K562 (cell line): ENCODE measurements at regions not wholly inside any gene's neighbourhood (a gene's known extent, or its start where the extent isn't known, plus 50 kb on each side); places are given as distances from the start of the nearest gene placed in this dataset.

Source experiments
- ATAC-seq: fragments of 200-7000 bp; cut with Tn5 transposase; 3 replicates; pipeline ENCODE4 v1.9.1; 2020; ENCODE audit warnings: moderate library complexity
- BruUV-seq: library from RNA; stranded (reverse); fragments of 400-500 nt; replicated peaks from 2 replicates; lab custom pipeline; 2021; lab: Mats Ljungman, UMichigan
- CTCF ChIA-PET: fragments of 300-600 bp; formaldehyde crosslinking; extraction: SDS; loops from one replicate; lab custom pipeline; 2021; ENCODE audit warnings: low intra/inter-chr PET ratio; lab: Yijun Ruan, JAX
- POLR2A ChIA-PET: fragments of 300-600, 350-650 bp; sonication (Branson Sonifier 250); formaldehyde crosslinking; extraction: SDS; loops from one replicate; lab custom pipeline; 2021; ENCODE audit warnings: antibody characterized with exemption, inconsistent platforms; lab: Yijun Ruan, JAX
- DNase-seq, 4 experiments: peaks; one replicate each; pipeline versions ENCODE4 v3.0.0 to v3.0.0-alpha.2; 2011 to 2018; ENCODE audit warnings: low spot score in 3 of 4, mixed read lengths in 3 of 4; ENCODE audit errors: extremely low read depth in 1 of 4
- FAIRE-seq: peaks from 2 replicates; lab custom pipeline; 2011; peaks lifted over from hg19 to GRCh38; lab: Jason Lieb, UNC
- H2AFZ ChIP-seq: 2 replicates; pipeline ENCODE4 v1.6.0; 2011; ENCODE audit warnings: low read depth, low read length, control low read depth, inconsistent platforms
- H3K27ac ChIP-seq: fragments of 200-600 bp; 3 replicates; pipeline ENCODE4 v1.8.0; 2011; ENCODE audit warnings: low read depth, mild to moderate bottlenecking, control low read depth, inconsistent platforms, low read length, moderate library complexity, mixed read lengths; ENCODE audit errors: extremely low read depth
- H3K27me3 ChIP-seq, 2 experiments: fragments of 300-600 bp in 1 of 2; 2 replicates in 1 of 2; 3 replicates in 1 of 2; pipeline versions ENCODE4 v1.6.0 to v1.8.0; 2011; ENCODE audit warnings: inconsistent platforms in 2 of 2, low read length in 2 of 2, mild to moderate bottlenecking in 1 of 2, mixed read lengths in 1 of 2, moderate library complexity in 1 of 2; ENCODE audit not compliant: control insufficient read depth in 2 of 2, insufficient read depth in 2 of 2
- H3K36me3 ChIP-seq: fragments of 300-600 bp; 3 replicates; pipeline ENCODE4 v1.8.0; 2011; ENCODE audit warnings: mild to moderate bottlenecking, low read length, inconsistent platforms; ENCODE audit not compliant: control insufficient read depth, insufficient read depth
- H3K4me1 ChIP-seq, 2 experiments: fragments of 200-600 bp in 1 of 2; replicated peaks in 1 of 2; 2 replicates in 1 of 2; 3 replicates in 1 of 2; pipeline versions ENCODE4 v1.5.1 to v1.8.0; 2011; ENCODE audit warnings: inconsistent platforms in 2 of 2, low read length in 2 of 2, mild to moderate bottlenecking in 1 of 2, mixed read lengths in 1 of 2, moderate library complexity in 1 of 2; ENCODE audit not compliant: control insufficient read depth in 2 of 2, insufficient read depth in 2 of 2
- H3K4me2 ChIP-seq: 2 replicates; pipeline ENCODE4 v1.6.1; 2011; ENCODE audit warnings: low read length, control low read depth, inconsistent platforms, mixed read lengths; ENCODE audit not compliant: insufficient read depth
- H3K4me3 ChIP-seq: fragments of 200-600 bp; sonication (generic), shearing (Covaris generic); 2 replicates; pipeline ENCODE4 v1.5.1; 2016; ENCODE audit warnings: control low read depth, inconsistent platforms
- H3K79me2 ChIP-seq: fragments of 200-600 bp; 3 replicates; pipeline ENCODE4 v1.8.0; 2011; ENCODE audit warnings: low read length, inconsistent platforms; ENCODE audit not compliant: control insufficient read depth, insufficient read depth
- H3K9ac ChIP-seq, 2 experiments: 2 replicates each; pipeline versions ENCODE4 v1.6.0 to v1.6.1; 2011; ENCODE audit warnings: low read depth in 2 of 2, low read length in 2 of 2, control low read depth in 1 of 2, inconsistent platforms in 1 of 2, mild to moderate bottlenecking in 1 of 2, mixed read lengths in 1 of 2; ENCODE audit not compliant: insufficient read depth in 1 of 2
- H3K9me1 ChIP-seq: one replicate; pipeline ENCODE4 v1.6.0; 2011; ENCODE audit warnings: inconsistent platforms, mild to moderate bottlenecking, low read length, moderate library complexity; ENCODE audit not compliant: control insufficient read depth, insufficient read depth
- H3K9me3 ChIP-seq: replicated peaks from 2 replicates; pipeline ENCODE4 v1.5.1; 2011; ENCODE audit warnings: low read depth, low read length, inconsistent platforms; ENCODE audit not compliant: control insufficient read depth, insufficient read depth
- H4K20me1 ChIP-seq: replicated peaks from 2 replicates; pipeline ENCODE4 v1.6.1; 2011; ENCODE audit warnings: low read length, inconsistent platforms, mixed read lengths; ENCODE audit not compliant: control insufficient read depth, insufficient read depth
- ASH1L ChIP-seq: fragments of 450-650 bp; IDR thresholded peaks from 2 replicates; pipeline ENCODE4 v1.6.1; 2018; ENCODE audit warnings: borderline replicate concordance, mild to moderate bottlenecking, low read depth; ENCODE audit not compliant: partially characterized antibody
- BRD4 ChIP-seq: fragments of 200-600 bp; sonication (generic); IDR thresholded peaks from 2 replicates; pipeline ENCODE4 v1.6.1; 2017; ENCODE audit warnings: inconsistent platforms
- GABPB1 ChIP-seq: sonication (generic); formaldehyde crosslinking; IDR thresholded peaks from 2 replicates; pipeline ENCODE4 v1.8.0; 2022; ENCODE audit warnings: mild to moderate bottlenecking, missing genetic modification reagents
- KAT2B ChIP-seq: IDR thresholded peaks from one replicate; pipeline ENCODE4 v1.6.1; 2012; ENCODE audit warnings: low read depth, mild to moderate bottlenecking, control low read depth, inconsistent platforms, low read length, moderate library complexity
- NFATC3 ChIP-seq: fragments of 450-650 bp; IDR thresholded peaks from 2 replicates; pipeline ENCODE4 v1.6.1; 2017; ENCODE audit warnings: mild to moderate bottlenecking
- NR4A1 ChIP-seq, 2 experiments: fragments of 250-450 bp in 1 of 2; fragments of 450-650 bp in 1 of 2; sonication (Bioruptor Pico) in 1 of 2; IDR thresholded peaks; 2 replicates each; pipeline versions ENCODE4 v1.4.0 to v1.6.1; 2016 to 2020; ENCODE audit warnings: mild to moderate bottlenecking in 2 of 2, missing compliant biosample characterization in 1 of 2, missing genetic modification characterization in 1 of 2, moderate library complexity in 1 of 2
- SIN3B ChIP-seq: fragments of 450-650 bp; IDR thresholded peaks from 2 replicates; pipeline ENCODE4 v1.6.1; 2017; ENCODE audit warnings: low read depth, mild to moderate bottlenecking, moderate library complexity
- TARDBP ChIP-seq: fragments of 450-650 bp; IDR thresholded peaks from 2 replicates; pipeline ENCODE4 v1.6.1; 2016
- ZC3H11A ChIP-seq: IDR thresholded peaks from 2 replicates; pipeline ENCODE4 v1.6.1; 2012; ENCODE audit warnings: low read depth, low read length, improper control_type of control experiment
- ZNF121 ChIP-seq: sonication (generic); formaldehyde crosslinking; conservative IDR thresholded peaks from 2 replicates; pipeline ENCODE4 v1.8.0; 2022; ENCODE audit warnings: missing genetic modification reagents
- ZNF76 ChIP-seq: fragments of 250-450 bp; sonication (Bioruptor Pico); IDR thresholded peaks from 2 replicates; pipeline ENCODE4 v1.4.0; 2020; ENCODE audit warnings: mild to moderate bottlenecking, moderate library complexity, borderline replicate concordance
- WGBS: fragments of 100-300 bp; shearing (Covaris generic); methylation state at CpG from one replicate; pipeline ENCODE4 v1.1.6; 2016; ENCODE audit warnings: low coverage, mixed read lengths; ENCODE audit not compliant: insufficient coverage; ENCODE audit errors: missing lambda C conversion rate; 5-methylcytosine and 5-hydroxymethylcytosine counted together
- in situ Hi-C: fragments of 300-500 bp; cut with MboI; formaldehyde crosslinking; loops from 4 replicates; pipeline ENCODE4 v1.15.0; 2018; ENCODE audit warnings: inconsistent platforms, mixed read lengths
- intact Hi-C: fragments of 100-400 bp; cut with micrococcal nuclease; formaldehyde crosslinking; loops from 2 replicates; pipeline ENCODE4 v1.14.2; 2022
- TF ChIP-seq, protein P1 (sequence below): fragments of 450-650 bp; formaldehyde crosslinking; IDR thresholded peaks from 2 replicates; pipeline ENCODE4 v1.4.0; 2020; ENCODE audit warnings: mild to moderate bottlenecking
- TF ChIP-seq, protein P2 (sequence below): fragments of 250-450 bp; sonication (Bioruptor Pico); IDR thresholded peaks from 2 replicates; pipeline ENCODE4 v1.9.0; 2021; ENCODE audit warnings: mild to moderate bottlenecking

DNA sequence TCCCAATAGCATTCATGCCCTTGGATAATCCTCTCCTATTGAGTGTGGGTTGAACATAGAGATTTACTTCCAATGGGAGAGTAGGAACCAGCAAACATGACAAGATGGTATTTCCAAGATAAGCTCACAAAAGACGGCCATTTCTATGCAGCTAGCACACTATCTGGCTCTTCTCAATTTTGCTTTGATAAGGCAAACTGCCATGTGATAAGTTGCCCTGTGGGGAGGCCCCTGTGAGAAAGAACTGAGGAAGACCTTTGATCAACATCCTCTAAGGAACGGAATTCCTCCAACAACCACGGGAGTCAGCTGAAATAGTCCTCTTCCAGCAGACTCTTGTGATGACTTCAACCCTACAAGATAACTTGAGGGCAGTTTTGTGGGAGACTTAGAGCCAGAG, 211.9 kb upstream of the TRPM3 start:
- intact Hi-C loops = no loop called here
- CTCF ChIA-PET = no interaction called here
- DNase-seq = no peak
- no peak overlapping the region for H3K4me3 ChIP-seq
- no peak overlapping the region for H3K4me2 ChIP-seq
- in situ Hi-C loops = no loop called here
- TF ChIP-seq, protein P1, sequence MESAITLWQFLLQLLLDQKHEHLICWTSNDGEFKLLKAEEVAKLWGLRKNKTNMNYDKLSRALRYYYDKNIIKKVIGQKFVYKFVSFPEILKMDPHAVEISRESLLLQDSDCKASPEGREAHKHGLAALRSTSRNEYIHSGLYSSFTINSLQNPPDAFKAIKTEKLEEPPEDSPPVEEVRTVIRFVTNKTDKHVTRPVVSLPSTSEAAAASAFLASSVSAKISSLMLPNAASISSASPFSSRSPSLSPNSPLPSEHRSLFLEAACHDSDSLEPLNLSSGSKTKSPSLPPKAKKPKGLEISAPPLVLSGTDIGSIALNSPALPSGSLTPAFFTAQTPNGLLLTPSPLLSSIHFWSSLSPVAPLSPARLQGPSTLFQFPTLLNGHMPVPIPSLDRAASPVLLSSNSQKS (CRISPR knock-in tag) = no peak
- no peak for TF ChIP-seq GABPB1 (CRISPR knock-in tag)
- TF ChIP-seq BRD4 = no peak
- TF ChIP-seq SIN3B = no peak
- no peak for TF ChIP-seq ASH1L
- no peak for TF ChIP-seq TARDBP
- TF ChIP-seq NFATC3 = no peak
- TF ChIP-seq ZNF76 = no peak
- TF ChIP-seq NR4A1 (CRISPR knock-in tag; IDR thresholded peaks at IDR 0.05) = no peak
- TF ChIP-seq NR4A1 (tag; IDR thresholded peaks at IDR 0.05) = no peak
- TF ChIP-seq KAT2B = no peak
- no peak for TF ChIP-seq ZNF121 (CRISPR knock-in tag)
- TF ChIP-seq ZC3H11A = no peak
- TF ChIP-seq, protein P2, sequence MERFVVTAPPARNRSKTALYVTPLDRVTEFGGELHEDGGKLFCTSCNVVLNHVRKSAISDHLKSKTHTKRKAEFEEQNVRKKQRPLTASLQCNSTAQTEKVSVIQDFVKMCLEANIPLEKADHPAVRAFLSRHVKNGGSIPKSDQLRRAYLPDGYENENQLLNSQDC (CRISPR knock-in tag) = no peak
- FAIRE-seq = no peak
- no peak overlapping the region for H3K27ac ChIP-seq
- no peaks in the 10 kb centered on the region for H3K36me3 ChIP-seq
- H3K4me1 ChIP-seq = no peaks in the 10 kb centered on the region
- WGBS = 0% methylated on average over 3 of the region's 3 CpGs
- no TSS peak for BruUV-seq
- no peak overlapping the region for H2AFZ ChIP-seq
- no peaks in the 10 kb centered on the region for H3K9me1 ChIP-seq
- no peaks in the 10 kb centered on the region for H4K20me1 ChIP-seq
- ATAC-seq = no peak
- H3K27me3 ChIP-seq = no peaks in the 10 kb centered on the region
- no peak overlapping the region for H3K9ac ChIP-seq
- H3K9me3 ChIP-seq = no peaks in the 10 kb centered on the region
- POLR2A ChIA-PET = no interaction called here
- no peaks in the 10 kb centered on the region for H3K79me2 ChIP-seq
